GM12878 (cell line): ENCODE measurements at regions not wholly inside any gene's neighbourhood (a gene's known extent, or its start where the extent isn't known, plus 50 kb on each side); places are given as distances from the start of the nearest gene placed in this dataset.

Experiments used
- ATAC-seq: fragments of 200-7000 bp; cut with Tn5 transposase; 3 replicates; pipeline ENCODE4 v1.9.1; 2020; ENCODE audit warnings: mild to moderate bottlenecking, moderate library complexity
- BruUV-seq: library from RNA; stranded (reverse); fragments of 400-500 nt; replicated peaks from 2 replicates; lab custom pipeline; 2021; lab: Mats Ljungman, UMichigan
- CTCF ChIA-PET: fragments of 300-600 bp; sonication (Branson Sonifier 250); formaldehyde crosslinking; extraction: SDS; loops from one replicate; lab custom pipeline; 2021; ENCODE audit warnings: inconsistent platforms; lab: Yijun Ruan, JAX
- POLR2A ChIA-PET: fragments of 350-600 bp; formaldehyde crosslinking; extraction: SDS; loops from one replicate; lab custom pipeline; 2021; ENCODE audit warnings: inconsistent platforms; lab: Charles Lee
- RAD21 ChIA-PET: fragments of 300-600 bp; sonication (Branson Sonifier 250); formaldehyde crosslinking; loops from one replicate; lab custom pipeline; 2023; ENCODE audit warnings: antibody characterized with exemption; ENCODE audit not compliant: unreplicated experiment; lab: Charles Lee
- SMC1A ChIA-PET: fragments of 300-600 bp; sonication (Branson Sonifier 250); formaldehyde crosslinking; loops from one replicate; lab custom pipeline; 2023; ENCODE audit not compliant: unreplicated experiment, uncharacterized antibody; lab: Charles Lee
- DNase-seq: peaks from one replicate; pipeline ENCODE4 v3.0.0-alpha.2; 2011; ENCODE audit warnings: low read depth, low spot score
- FAIRE-seq: peaks from 3 replicates; lab custom pipeline; 2011; peaks lifted over from hg19 to GRCh38; lab: Jason Lieb, UNC
- H2AFZ ChIP-seq: 2 replicates; pipeline ENCODE4 v1.6.0; 2011; ENCODE audit warnings: low read depth, low read length, control low read depth; ENCODE audit not compliant: control insufficient read depth
- H3K27ac ChIP-seq: 2 replicates; pipeline ENCODE4 v1.5.1; 2011; ENCODE audit warnings: control low read depth; ENCODE audit not compliant: control insufficient read depth, insufficient read depth
- H3K27me3 ChIP-seq, 2 experiments: replicated peaks in 1 of 2; 2 replicates each; pipeline versions ENCODE4 v1.6.0 to v1.6.1; 2011; ENCODE audit warnings: low read length in 1 of 2; ENCODE audit not compliant: control insufficient read depth in 2 of 2, insufficient read depth in 2 of 2
- H3K36me3 ChIP-seq, 2 experiments: 2 replicates each; pipeline ENCODE4 v1.5.1; 2011; ENCODE audit warnings: low read length in 1 of 2; ENCODE audit not compliant: control insufficient read depth in 2 of 2, insufficient read depth in 2 of 2
- H3K4me1 ChIP-seq: 2 replicates; pipeline ENCODE4 v1.6.1; 2011; ENCODE audit warnings: mild to moderate bottlenecking, low read length, moderate library complexity, mixed read lengths; ENCODE audit not compliant: control insufficient read depth, insufficient read depth
- H3K4me2 ChIP-seq: 2 replicates; pipeline ENCODE4 v1.6.0; 2011; ENCODE audit warnings: control low read depth; ENCODE audit not compliant: control insufficient read depth, insufficient read depth
- H3K4me3 ChIP-seq: fragments of 200-600 bp; sonication (generic); 2 replicates; pipeline ENCODE4 v1.5.1; 2016
- H3K79me2 ChIP-seq: 2 replicates; pipeline ENCODE4 v1.6.0; 2011; ENCODE audit warnings: low read length; ENCODE audit not compliant: control insufficient read depth, insufficient read depth
- H3K9ac ChIP-seq: 2 replicates; pipeline ENCODE4 v1.8.0; 2011; ENCODE audit warnings: low read length, control low read depth, mixed read lengths; ENCODE audit not compliant: control insufficient read depth, insufficient read depth
- H3K9me3 ChIP-seq: replicated peaks from 3 replicates; pipeline ENCODE4 v1.5.1; 2011; ENCODE audit warnings: mild to moderate bottlenecking, low read length; ENCODE audit not compliant: control insufficient read depth, insufficient read depth
- H4K20me1 ChIP-seq: 2 replicates; pipeline ENCODE4 v1.6.0; 2011; ENCODE audit not compliant: control insufficient read depth, insufficient read depth
- ASH2L ChIP-seq: fragments of 300-600, 200-600 bp; sonication (generic); IDR thresholded peaks from 2 replicates; pipeline ENCODE4 v1.6.1; 2017; ENCODE audit warnings: low read depth, mild to moderate bottlenecking, borderline replicate concordance
- EZH2 ChIP-seq: IDR thresholded peaks from 2 replicates; pipeline ENCODE4 v1.6.1; 2012; ENCODE audit warnings: low read depth, mild to moderate bottlenecking, control low read depth, inconsistent platforms, low read length, borderline replicate concordance; ENCODE audit not compliant: control insufficient read depth
- HCFC1 ChIP-seq: fragments of 150-350 bp; IDR thresholded peaks from 2 replicates; pipeline ENCODE4 v1.6.1; 2014; ENCODE audit warnings: low read length
- HDGF ChIP-seq: fragments of 450-650 bp; IDR thresholded peaks from 2 replicates; pipeline ENCODE4 v1.6.1; 2016; ENCODE audit warnings: antibody characterized with exemption
- JUND ChIP-seq: IDR thresholded peaks from 2 replicates; pipeline ENCODE4 v1.6.1; 2012; ENCODE audit warnings: low read depth, mild to moderate bottlenecking, low read length, improper control_type of control experiment, moderate library complexity
- LARP7 ChIP-seq: fragments of 450-650 bp; IDR thresholded peaks from 2 replicates; pipeline ENCODE4 v1.6.1; 2017; ENCODE audit warnings: mild to moderate bottlenecking
- MEF2A ChIP-seq: IDR thresholded peaks from 2 replicates; pipeline ENCODE4 v1.6.1; 2011; ENCODE audit warnings: low read depth, mild to moderate bottlenecking, low read length, moderate library complexity; ENCODE audit not compliant: insufficient read depth
- NFXL1 ChIP-seq: fragments of 450-650 bp; IDR thresholded peaks from 2 replicates; pipeline ENCODE4 v1.6.1; 2017; ENCODE audit warnings: antibody characterized with exemption, mild to moderate bottlenecking, borderline replicate concordance
- PAX8 ChIP-seq: fragments of 450-650 bp; IDR thresholded peaks from 2 replicates; pipeline ENCODE4 v1.6.1; 2017; ENCODE audit warnings: mild to moderate bottlenecking, moderate library complexity
- RCOR1 ChIP-seq: conservative IDR thresholded peaks from 2 replicates; pipeline ENCODE4 v1.6.1; 2012; ENCODE audit warnings: low read depth, low read length, improper control_type of control experiment
- SMC3 ChIP-seq: IDR thresholded peaks from 2 replicates; pipeline ENCODE4 v1.6.1; 2011; ENCODE audit warnings: low read length, improper control_type of control experiment, borderline replicate concordance
- ZNF24 ChIP-seq: fragments of 450-650 bp; IDR thresholded peaks from 2 replicates; pipeline ENCODE4 v1.6.1; 2017; ENCODE audit warnings: antibody characterized with exemption, mild to moderate bottlenecking
- ZSCAN29 ChIP-seq: fragments of 450-650 bp; IDR thresholded peaks from 2 replicates; pipeline ENCODE4 v1.6.1; 2017; ENCODE audit warnings: mild to moderate bottlenecking, moderate library complexity
- WGBS: methylation state at CpG from one replicate; pipeline ENCODE4 v1.1.6; 2016; ENCODE audit warnings: low lambda C conversion rate; ENCODE audit not compliant: insufficient replicate concordance, insufficient coverage; ENCODE audit errors: missing lambda C conversion rate; 5-methylcytosine and 5-hydroxymethylcytosine counted together
- in situ Hi-C: fragments of 300-500 bp; cut with MboI; formaldehyde crosslinking; loops from 9 replicates; pipeline ENCODE4 v1.14.3; 2018; ENCODE audit warnings: mixed read lengths
- intact Hi-C: fragments of 100-400 bp; cut with micrococcal nuclease; formaldehyde crosslinking; loops from one replicate; pipeline ENCODE4 v1.14.2; 2022; ENCODE audit not compliant: unreplicated experiment
- TF ChIP-seq, protein P1 (sequence below): fragments of 450-650 bp; IDR thresholded peaks from 2 replicates; pipeline ENCODE4 v1.6.1; 2017; ENCODE audit warnings: mild to moderate bottlenecking, low read depth, inconsistent platforms; ENCODE audit not compliant: poor library complexity, severe bottlenecking

DNA sequence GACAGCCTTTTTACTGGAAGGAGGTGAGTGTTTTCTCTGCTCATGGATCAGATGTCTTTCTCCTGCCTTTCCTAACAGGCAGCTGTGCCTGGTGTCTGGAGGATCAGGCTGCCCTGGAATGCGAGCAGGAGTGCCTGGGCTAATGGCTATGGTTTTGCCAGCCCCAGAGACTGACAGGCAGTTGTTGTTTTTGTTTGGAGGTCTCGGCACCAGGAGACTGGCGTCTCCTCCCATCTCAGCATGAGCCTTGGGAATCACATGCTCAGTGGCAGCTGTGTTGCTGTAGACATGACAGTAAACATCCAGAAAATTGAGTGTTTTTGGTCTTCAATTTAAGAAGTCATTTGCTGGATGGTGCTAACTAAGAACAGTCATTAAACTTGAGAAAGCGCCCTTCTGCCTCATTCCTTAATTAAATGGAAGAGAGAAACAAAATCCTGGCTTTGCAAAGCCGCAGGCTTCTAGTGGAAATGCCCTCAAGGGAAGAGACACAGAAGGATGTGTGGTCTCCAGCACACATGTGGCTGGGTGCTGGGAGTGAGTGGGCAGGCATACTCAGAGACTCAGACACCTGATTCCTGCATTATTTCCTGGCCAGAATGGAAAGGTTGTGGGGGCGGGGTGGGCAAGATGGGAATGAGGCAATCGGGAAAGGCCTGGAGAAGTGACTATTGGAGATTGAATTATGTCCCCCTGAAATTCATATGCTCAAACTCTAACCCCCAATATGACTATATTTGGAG, 97.0 kb upstream of the NMNAT3 start (continued):
- TF ChIP-seq SMC3, result no peak
- no peak for TF ChIP-seq ZSCAN29
- TF ChIP-seq LARP7, result no peak
- TF ChIP-seq EZH2, result no peak
- TF ChIP-seq, all 136 proteins: peak for 0

DNA sequence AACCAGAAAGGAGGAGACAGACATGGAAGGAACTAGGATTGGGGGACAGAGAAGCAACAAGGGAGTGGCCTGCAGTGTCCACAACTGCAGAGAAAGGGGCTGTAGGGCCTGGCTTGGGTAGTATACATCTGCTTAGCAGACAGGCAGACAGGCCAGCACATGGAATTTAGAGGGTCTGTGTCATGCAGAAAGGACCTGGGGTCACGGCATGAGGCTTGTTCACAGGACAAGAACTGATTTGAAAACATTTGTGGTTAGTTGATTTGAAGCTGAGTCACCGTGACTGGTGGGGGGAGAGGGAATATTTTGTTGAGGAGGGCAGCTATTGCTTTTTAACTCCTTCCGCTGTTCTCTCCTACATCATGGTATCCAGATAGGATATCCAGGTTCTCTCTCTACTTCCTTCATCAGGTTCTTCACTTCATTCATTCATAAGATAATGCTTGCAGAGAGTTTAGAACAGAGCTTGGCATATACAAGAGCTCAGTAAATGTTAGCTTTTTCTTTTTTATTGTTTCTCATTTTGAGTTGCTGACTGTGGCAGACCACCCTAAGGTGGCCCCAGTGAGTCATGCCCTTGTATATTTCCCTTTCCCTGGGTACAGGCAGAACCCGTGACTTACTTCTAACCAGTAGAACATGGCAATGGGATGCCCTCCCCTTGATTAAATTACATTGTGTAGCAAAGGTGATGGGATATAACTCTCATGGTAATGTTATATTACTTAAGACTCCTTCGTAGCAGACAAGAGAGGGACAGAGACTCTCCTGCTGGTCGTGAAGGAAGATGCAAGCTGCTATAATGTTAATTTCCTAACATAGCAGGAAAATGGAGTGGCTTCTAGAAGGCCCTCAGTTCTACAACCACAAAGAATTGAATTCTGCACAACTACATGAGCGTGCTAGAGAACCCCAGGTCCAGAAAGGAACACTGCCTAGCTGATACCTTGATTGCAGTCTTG, 95.0 kb upstream of the NMNAT3 start:
- ChIA-PET SMC1A (no interaction called here), POLR2A (no interaction called here), RAD21 (no interaction called here), CTCF (no interaction called here)
- Histone ChIP-seq H3K9ac (no peak overlapping the region), H3K27me3 (0 out of 4 replicates have a peak, but pooled peaks cover 0 to 1% of the 10 kb centered on the region in 2 experiments), H3K36me3 (no peaks in the 10 kb centered on the region), H4K20me1 (no peaks in the 10 kb centered on the region), H3K9me3 (no peaks in the 10 kb centered on the region), H3K4me1 (no peaks in the 10 kb centered on the region), H3K79me2 (no peaks in the 10 kb centered on the region), H3K4me3 (no peak overlapping the region), H3K27ac (no peak overlapping the region), H3K4me2 (no peak overlapping the region), H2AFZ (no peak overlapping the region)
- intact Hi-C loops (no loop called here), in situ Hi-C loops (no loop called here)
- BruUV-seq, result no TSS peak
- no peak for TF ChIP-seq HCFC1
- TF ChIP-seq EZH2, result no peak
- TF ChIP-seq MEF2A, result no peak
- no peak for TF ChIP-seq RCOR1
- TF ChIP-seq PAX8, result no peak
- no peak for TF ChIP-seq ASH2L
- TF ChIP-seq, protein P1, sequence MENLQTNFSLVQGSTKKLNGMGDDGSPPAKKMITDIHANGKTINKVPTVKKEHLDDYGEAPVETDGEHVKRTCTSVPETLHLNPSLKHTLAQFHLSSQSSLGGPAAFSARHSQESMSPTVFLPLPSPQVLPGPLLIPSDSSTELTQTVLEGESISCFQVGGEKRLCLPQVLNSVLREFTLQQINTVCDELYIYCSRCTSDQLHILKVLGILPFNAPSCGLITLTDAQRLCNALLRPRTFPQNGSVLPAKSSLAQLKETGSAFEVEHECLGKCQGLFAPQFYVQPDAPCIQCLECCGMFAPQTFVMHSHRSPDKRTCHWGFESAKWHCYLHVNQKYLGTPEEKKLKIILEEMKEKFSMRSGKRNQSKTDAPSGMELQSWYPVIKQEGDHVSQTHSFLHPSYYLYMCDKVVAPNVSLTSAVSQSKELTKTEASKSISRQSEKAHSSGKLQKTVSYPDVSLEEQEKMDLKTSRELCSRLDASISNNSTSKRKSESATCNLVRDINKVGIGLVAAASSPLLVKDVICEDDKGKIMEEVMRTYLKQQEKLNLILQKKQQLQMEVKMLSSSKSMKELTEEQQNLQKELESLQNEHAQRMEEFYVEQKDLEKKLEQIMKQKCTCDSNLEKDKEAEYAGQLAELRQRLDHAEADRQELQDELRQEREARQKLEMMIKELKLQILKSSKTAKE, result no peak
- no peak for TF ChIP-seq ZNF24
- no peak for TF ChIP-seq HDGF
- TF ChIP-seq JUND, result no peak
- TF ChIP-seq NFXL1, result no peak
- ATAC-seq (no peak), FAIRE-seq (no peak), DNase-seq (no peak)
- 27% methylated on average over 7 of the region's 7 CpGs for WGBS
